Mammary epithelial cell (primary cell): ENCODE measurements at regions not wholly inside any gene's neighbourhood (a gene's known extent, or its start where the extent isn't known, plus 50 kb on each side); places are given as distances from the start of the nearest gene placed in this dataset.

Source experiments
- EZH2 ChIP-seq: IDR thresholded peaks from 2 replicates; pipeline ENCODE4 v1.6.1; 2012; ENCODE audit warnings: low read length, inconsistent platforms, borderline replicate concordance
- TF ChIP-seq, protein P1 (sequence below), 2 donors: IDR thresholded peaks in 1 of 2; conservative IDR thresholded peaks in 1 of 2; 2 replicates each; pipeline ENCODE4 v1.5.1; 2011 to 2012; ENCODE audit warnings: inconsistent platforms in 2 of 2, low read length in 2 of 2, mild to moderate bottlenecking in 2 of 2, control low read depth in 1 of 2, low read depth in 1 of 2; ENCODE audit not compliant: insufficient read depth in 1 of 2; ENCODE audit errors: extremely low read depth in 1 of 2

DNA sequence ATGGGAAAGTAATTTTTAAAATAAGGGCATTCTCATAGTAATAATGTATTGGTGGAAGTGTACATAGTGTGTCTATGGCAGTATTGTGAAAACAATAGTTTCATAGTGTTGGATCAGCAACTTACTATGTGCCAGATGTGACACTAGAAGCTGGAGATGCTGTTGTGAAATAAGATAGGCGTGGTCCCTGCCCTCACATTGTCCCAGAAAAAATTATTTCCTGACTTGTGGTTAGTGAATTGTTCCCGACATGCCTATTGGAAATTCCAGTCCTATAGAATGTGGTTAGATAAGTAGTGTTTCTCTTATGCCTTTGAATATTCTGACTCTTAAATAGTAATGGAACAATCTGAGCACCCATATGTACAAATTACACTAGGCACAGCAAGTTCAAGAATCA is 55.3 kb upstream of the MTAP start:
- TF ChIP-seq, protein P1, sequence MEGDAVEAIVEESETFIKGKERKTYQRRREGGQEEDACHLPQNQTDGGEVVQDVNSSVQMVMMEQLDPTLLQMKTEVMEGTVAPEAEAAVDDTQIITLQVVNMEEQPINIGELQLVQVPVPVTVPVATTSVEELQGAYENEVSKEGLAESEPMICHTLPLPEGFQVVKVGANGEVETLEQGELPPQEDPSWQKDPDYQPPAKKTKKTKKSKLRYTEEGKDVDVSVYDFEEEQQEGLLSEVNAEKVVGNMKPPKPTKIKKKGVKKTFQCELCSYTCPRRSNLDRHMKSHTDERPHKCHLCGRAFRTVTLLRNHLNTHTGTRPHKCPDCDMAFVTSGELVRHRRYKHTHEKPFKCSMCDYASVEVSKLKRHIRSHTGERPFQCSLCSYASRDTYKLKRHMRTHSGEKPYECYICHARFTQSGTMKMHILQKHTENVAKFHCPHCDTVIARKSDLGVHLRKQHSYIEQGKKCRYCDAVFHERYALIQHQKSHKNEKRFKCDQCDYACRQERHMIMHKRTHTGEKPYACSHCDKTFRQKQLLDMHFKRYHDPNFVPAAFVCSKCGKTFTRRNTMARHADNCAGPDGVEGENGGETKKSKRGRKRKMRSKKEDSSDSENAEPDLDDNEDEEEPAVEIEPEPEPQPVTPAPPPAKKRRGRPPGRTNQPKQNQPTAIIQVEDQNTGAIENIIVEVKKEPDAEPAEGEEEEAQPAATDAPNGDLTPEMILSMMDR (conservative IDR thresholded peaks at IDR 0.05 in 1 of 2, IDR thresholded peaks at IDR 0.05 in 1 of 2; ENCODE audit: extremely low read depth in 1 of 2, insufficient read depth in 1 of 2, low read depth in 1 of 2, low read length in 2 of 2), result no peak
- no peak for TF ChIP-seq EZH2
